Suprapubic skin (tissue), 3 donors: ENCODE measurements at regions not wholly inside any gene's neighbourhood (a gene's known extent, or its start where the extent isn't known, plus 50 kb on each side); places are given as distances from the start of the nearest gene placed in this dataset.

ENCODE experiments used
- CTCF ChIP-seq, 2 donors: fragments of 200-600 bp in 1 of 2; fragments of 450-650 bp in 1 of 2; sonication (generic) in 1 of 2; IDR thresholded peaks; one replicate each; pipeline ENCODE4 v1.5.1; 2016 to 2019; ENCODE audit warnings: antibody characterized with exemption in 2 of 2, mild to moderate bottlenecking in 1 of 2, moderate library complexity in 1 of 2
- POLR2AphosphoS5 ChIP-seq, 3 donors: sonication (generic); formaldehyde crosslinking; IDR thresholded peaks; one replicate each; pipeline ENCODE4 v1.6.1; 2017; ENCODE audit warnings: antibody characterized with exemption in 3 of 3

GRCh38 chr6:91672201-91672600, 1085.3 kb upstream of the MAP3K7 start:
- TF ChIP-seq CTCF (IDR thresholded peaks at IDR 0.05): no peak
- TF ChIP-seq POLR2AphosphoS5 (IDR thresholded peaks at IDR 0.05): no peak
